B cell (primary cell): ENCODE measurements at regions not wholly inside any gene's neighbourhood (a gene's known extent, or its start where the extent isn't known, plus 50 kb on each side); places are given as distances from the start of the nearest gene placed in this dataset.

Experiments
- ATAC-seq: fragments of 200-7000 bp; cut with Tn5 transposase; one replicate; pipeline ENCODE4 v1.10.0; 2021; ENCODE audit warnings: low read depth, mild to moderate bottlenecking, moderate number of reproducible peaks, moderate library complexity
- CTCF ChIA-PET: fragments of 350-600 bp; sonication (Branson Sonifier 250); formaldehyde crosslinking; loops from one replicate; lab custom pipeline; 2021; ENCODE audit warnings: antibody characterized with exemption, inconsistent platforms; lab: Charles Lee
- POLR2A ChIA-PET: fragments of 350-600 bp; sonication (Branson Sonifier 250); formaldehyde crosslinking; loops from one replicate; lab custom pipeline; 2021; ENCODE audit warnings: antibody characterized with exemption; lab: Charles Lee
- DNase-seq: peaks from one replicate; pipeline ENCODE4 v3.0.0; 2013
- H2AFZ ChIP-seq: 2 replicates; pipeline ENCODE4 v1.6.1; 2012; ENCODE audit warnings: mild to moderate bottlenecking, low read depth, low read length; ENCODE audit not compliant: insufficient read depth, poor library complexity, severe bottlenecking
- H3K27ac ChIP-seq, 2 donors: 1 replicate in 1 of 2; 2 replicates in 1 of 2; pipeline ENCODE4 v1.5.1; 2012 to 2013; ENCODE audit warnings: low read length in 2 of 2, mild to moderate bottlenecking in 2 of 2, moderate library complexity in 1 of 2
- H3K27me3 ChIP-seq, 4 experiments: fragments of 200-600 bp in 1 of 4; sonication (generic) in 1 of 4; replicated peaks in 1 of 4; 1 replicate in 2 of 4; 2 replicates in 2 of 4; pipeline versions ENCODE4 v1.6.1 to v1.7.0; 2013 to 2016; ENCODE audit warnings: low read length in 3 of 4, mild to moderate bottlenecking in 2 of 4, mixed read lengths in 1 of 4, moderate library complexity in 1 of 4; ENCODE audit not compliant: insufficient read depth in 4 of 4, control insufficient read depth in 3 of 4; ENCODE audit errors: control extremely low read depth in 1 of 4
- H3K36me3 ChIP-seq, 2 experiments: replicated peaks in 1 of 2; 1 replicate in 1 of 2; 2 replicates in 1 of 2; pipeline versions ENCODE4 v1.6.1 to v1.7.1; 2013; ENCODE audit warnings: low read length in 1 of 2; ENCODE audit not compliant: insufficient read depth in 2 of 2, control insufficient read depth in 1 of 2; ENCODE audit errors: control extremely low read depth in 1 of 2, extremely low read depth in 1 of 2
- H3K4me1 ChIP-seq, 2 donors: fragments of 200-600 bp in 1 of 2; sonication (generic) in 1 of 2; 1 replicate in 1 of 2; 2 replicates in 1 of 2; pipeline versions ENCODE4 v1.5.1 to v1.6.1; 2013 to 2017; ENCODE audit warnings: low read length in 2 of 2; ENCODE audit not compliant: control insufficient read depth in 2 of 2, insufficient read depth in 2 of 2
- H3K4me2 ChIP-seq: replicated peaks from 2 replicates; pipeline ENCODE3; 2012; ENCODE audit warnings: mild to moderate bottlenecking, low read depth, low read length; ENCODE audit not compliant: poor library complexity, severe bottlenecking
- H3K4me3 ChIP-seq, 5 experiments: fragments of 200-600 bp in 1 of 5; sonication (generic) in 1 of 5; 1 replicate in 3 of 5; 2 replicates in 2 of 5; pipeline versions ENCODE4 v1.5.1 to v1.7.0; 2011 to 2016; ENCODE audit warnings: low read length in 4 of 5, mild to moderate bottlenecking in 4 of 5, low read depth in 2 of 5, control low read depth in 1 of 5, moderate library complexity in 1 of 5; ENCODE audit not compliant: insufficient read depth in 1 of 5; ENCODE audit errors: control extremely low read depth in 1 of 5, extremely low read depth in 1 of 5
- H3K79me2 ChIP-seq: fragments of 200-600 bp; sonication (generic); one replicate; pipeline ENCODE4 v1.6.0; 2016; ENCODE audit warnings: low read length; ENCODE audit not compliant: control insufficient read depth, insufficient read depth
- H3K9ac ChIP-seq: fragments of 200-600 bp; sonication (generic); 2 replicates; pipeline ENCODE4 v1.6.1; 2017; ENCODE audit warnings: mild to moderate bottlenecking, low read length, moderate library complexity
- H3K9me3 ChIP-seq, 3 donors: one replicate each; pipeline versions ENCODE4 v1.6.1 to v1.7.1; 2013; ENCODE audit warnings: low read length in 2 of 3; ENCODE audit not compliant: control insufficient read depth in 2 of 3, insufficient read depth in 1 of 3; ENCODE audit errors: control extremely low read depth in 1 of 3
- H4K20me1 ChIP-seq: 2 replicates; pipeline ENCODE4 v1.6.0; 2012; ENCODE audit warnings: mild to moderate bottlenecking, low read length; ENCODE audit not compliant: insufficient read depth, control insufficient read depth, poor library complexity, severe bottlenecking
- H3K27ac Mint-ChIP-seq: one replicate; pipeline ENCODE4 v1.8.0; 2021; ENCODE audit warnings: mixed read lengths
- H3K27me3 Mint-ChIP-seq: one replicate; pipeline ENCODE4 v1.8.0; 2021; ENCODE audit warnings: mixed read lengths
- H3K4me1 Mint-ChIP-seq: one replicate; pipeline ENCODE4 v1.8.0; 2021; ENCODE audit warnings: mixed read lengths
- H3K4me3 Mint-ChIP-seq: one replicate; pipeline ENCODE4 v1.8.0; 2021; ENCODE audit warnings: mixed read lengths
- H3K9me3 Mint-ChIP-seq: one replicate; pipeline ENCODE4 v1.8.0; 2022; ENCODE audit warnings: mixed read lengths; ENCODE audit not compliant: insufficient read depth
- EZH2 ChIP-seq: IDR thresholded peaks from 2 replicates; pipeline ENCODE4 v1.6.1; 2012; ENCODE audit warnings: borderline replicate concordance, low read depth, mild to moderate bottlenecking, moderate library complexity, low read length; ENCODE audit not compliant: insufficient read depth, poor library complexity, severe bottlenecking
- WGBS: methylation state at CpG from one replicate; pipeline ENCODE4 v1.1.5; 2013; ENCODE audit warnings: missing lambda C conversion rate; ENCODE audit not compliant: insufficient coverage; 5-methylcytosine and 5-hydroxymethylcytosine counted together
- intact Hi-C: fragments of 100-400 bp; cut with micrococcal nuclease; formaldehyde crosslinking; loops from one replicate; pipeline ENCODE4 v1.10.0; 2022
- TF ChIP-seq, protein P1 (sequence below): fragments of 200-600 bp; IDR thresholded peaks from one replicate; pipeline ENCODE4 v1.8.0; 2022; ENCODE audit warnings: antibody characterized with exemption, mild to moderate bottlenecking

- no peak overlapping the region for H3K4me3 Mint-ChIP-seq
- no peaks in the 10 kb centered on the region for H3K79me2 ChIP-seq
- no peaks in the 10 kb centered on the region for H4K20me1 ChIP-seq
- H2AFZ ChIP-seq, result no peak overlapping the region
- H3K36me3 ChIP-seq, result no peaks in the 10 kb centered on the region
- H3K4me3 ChIP-seq, result no peak overlapping the region
- H3K9ac ChIP-seq, result no peak overlapping the region
- no peaks in the 10 kb centered on the region for H3K4me1 ChIP-seq
- H3K27ac ChIP-seq, result no peak overlapping the region
- no peak for TF ChIP-seq EZH2
- TF ChIP-seq, protein P1, sequence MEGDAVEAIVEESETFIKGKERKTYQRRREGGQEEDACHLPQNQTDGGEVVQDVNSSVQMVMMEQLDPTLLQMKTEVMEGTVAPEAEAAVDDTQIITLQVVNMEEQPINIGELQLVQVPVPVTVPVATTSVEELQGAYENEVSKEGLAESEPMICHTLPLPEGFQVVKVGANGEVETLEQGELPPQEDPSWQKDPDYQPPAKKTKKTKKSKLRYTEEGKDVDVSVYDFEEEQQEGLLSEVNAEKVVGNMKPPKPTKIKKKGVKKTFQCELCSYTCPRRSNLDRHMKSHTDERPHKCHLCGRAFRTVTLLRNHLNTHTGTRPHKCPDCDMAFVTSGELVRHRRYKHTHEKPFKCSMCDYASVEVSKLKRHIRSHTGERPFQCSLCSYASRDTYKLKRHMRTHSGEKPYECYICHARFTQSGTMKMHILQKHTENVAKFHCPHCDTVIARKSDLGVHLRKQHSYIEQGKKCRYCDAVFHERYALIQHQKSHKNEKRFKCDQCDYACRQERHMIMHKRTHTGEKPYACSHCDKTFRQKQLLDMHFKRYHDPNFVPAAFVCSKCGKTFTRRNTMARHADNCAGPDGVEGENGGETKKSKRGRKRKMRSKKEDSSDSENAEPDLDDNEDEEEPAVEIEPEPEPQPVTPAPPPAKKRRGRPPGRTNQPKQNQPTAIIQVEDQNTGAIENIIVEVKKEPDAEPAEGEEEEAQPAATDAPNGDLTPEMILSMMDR, result no peak
- no peak overlapping the region for H3K27ac Mint-ChIP-seq
- ATAC-seq (no peak), DNase-seq (no peak)
- no peaks in the 10 kb centered on the region for H3K4me1 Mint-ChIP-seq
- H3K4me2 ChIP-seq, result no peak overlapping the region
- ChIA-PET POLR2A (no interaction called here), CTCF (no interaction called here)
- peaks cover 0 to 3% (median 0%) of the 10 kb centered on the region in 3 donors for H3K9me3 ChIP-seq
- no peaks in the 10 kb centered on the region for H3K9me3 Mint-ChIP-seq
- WGBS, result 100% methylated on average over 2 of the region's 7 CpGs
- no peaks in the 10 kb centered on the region for H3K27me3 Mint-ChIP-seq
- intact Hi-C loops, result no loop called here
- H3K27me3 ChIP-seq, result no peaks in the 10 kb centered on the region
Measured at GRCh38 chr6:141833001-141833655, 299.6 kb upstream of the GJE1 start.

DNA sequence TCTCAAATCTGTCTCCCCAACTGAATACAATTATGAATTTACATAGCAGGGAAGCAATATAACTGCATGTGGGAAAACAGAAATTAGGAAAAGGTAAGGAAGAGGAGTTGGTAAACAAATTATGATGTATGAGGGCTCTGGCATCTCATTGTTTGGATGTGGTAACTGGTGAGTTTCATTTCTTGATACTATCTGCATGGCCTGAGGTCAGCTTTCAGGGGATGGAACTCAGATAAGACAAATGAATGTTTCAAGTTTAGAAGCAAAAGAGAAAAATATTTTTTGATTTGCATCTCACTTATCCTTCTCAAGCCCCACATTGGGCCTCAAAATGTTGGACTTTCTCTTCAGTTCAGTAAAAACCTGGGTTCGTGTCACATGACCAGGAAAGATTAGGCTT is 302.2 kb upstream of the GJE1 start:
- no CpG with 5 or more reads among the region's 1 CpG for WGBS
- Histone ChIP-seq H3K9me3 (peaks cover 0 to 3% (median 0%) of the 10 kb centered on the region in 3 donors), H4K20me1 (no peaks in the 10 kb centered on the region), H3K79me2 (no peaks in the 10 kb centered on the region), H3K27me3 (no peaks in the 10 kb centered on the region), H3K27ac (no peak overlapping the region), H3K36me3 (no peaks in the 10 kb centered on the region), H3K4me1 (no peaks in the 10 kb centered on the region), H2AFZ (no peak overlapping the region), H3K4me3 (no peak overlapping the region), H3K9ac (no peak overlapping the region), H3K4me2 (no peak overlapping the region)
- intact Hi-C loops, result no loop called here
- Mint-ChIP-seq H3K4me1 (no peaks in the 10 kb centered on the region), H3K27me3 (no peaks in the 10 kb centered on the region), H3K27ac (no peak overlapping the region), H3K9me3 (no peaks in the 10 kb centered on the region), H3K4me3 (no peak overlapping the region)
- DNase-seq, result no peak
- no peak for ATAC-seq
- ChIA-PET POLR2A (no interaction called here), CTCF (no interaction called here)
- no peak for TF ChIP-seq EZH2
- TF ChIP-seq, protein P1, result no peak
